ENCODE measurements at regions not wholly inside any gene's neighbourhood (a gene's known extent, or its start where the extent isn't known, plus 50 kb on each side); places are given as distances from the start of the nearest gene placed in this dataset.

- DNase-seq (ENCODE audit: low spot score) (no peak), FAIRE-seq (peak; percentile 100)
These were observed 338.0 kb upstream of the MKI67 start for GRCh38 chr10:128463991-128464760.

GRCh38 chr10:128465697-128466096 lies 339.5 kb upstream of the MKI67 start:
- FAIRE-seq (no peak), DNase-seq (ENCODE audit: low spot score) (no peak)

DNA sequence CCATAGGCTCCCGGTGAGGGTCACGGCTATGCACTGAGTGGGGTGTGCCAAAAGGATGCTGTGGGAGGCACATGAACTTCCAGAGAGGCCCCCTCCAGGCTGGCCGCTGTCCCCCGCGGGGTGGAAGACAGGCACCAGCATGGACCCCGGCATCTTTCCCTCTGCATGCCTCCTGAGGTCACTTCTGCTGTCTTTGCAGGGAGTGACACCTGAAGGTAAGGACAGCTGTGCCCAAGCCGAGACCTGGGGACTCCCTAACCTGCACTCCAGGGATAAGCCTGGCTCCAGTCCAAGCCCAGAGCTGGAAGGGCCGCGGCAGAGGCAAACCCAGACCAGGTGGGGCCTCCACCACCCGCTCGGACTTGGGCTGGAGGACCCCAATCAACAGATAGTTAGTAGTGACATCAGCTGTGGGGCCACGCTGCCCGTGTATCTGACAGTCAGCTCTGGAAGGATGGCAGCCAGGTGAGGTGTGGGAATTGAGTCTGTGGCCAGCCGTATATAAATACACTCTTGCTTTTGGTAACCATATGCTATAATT lies 340.7 kb upstream of the MKI67 start:
- FAIRE-seq (no peak), DNase-seq (ENCODE audit: low spot score) (no peak)

GRCh38 chr10:128468462-128468861 lies 342.2 kb upstream of the MKI67 start:
- DNase-seq (ENCODE audit: low spot score) (no peak), FAIRE-seq (no peak)

DNA sequence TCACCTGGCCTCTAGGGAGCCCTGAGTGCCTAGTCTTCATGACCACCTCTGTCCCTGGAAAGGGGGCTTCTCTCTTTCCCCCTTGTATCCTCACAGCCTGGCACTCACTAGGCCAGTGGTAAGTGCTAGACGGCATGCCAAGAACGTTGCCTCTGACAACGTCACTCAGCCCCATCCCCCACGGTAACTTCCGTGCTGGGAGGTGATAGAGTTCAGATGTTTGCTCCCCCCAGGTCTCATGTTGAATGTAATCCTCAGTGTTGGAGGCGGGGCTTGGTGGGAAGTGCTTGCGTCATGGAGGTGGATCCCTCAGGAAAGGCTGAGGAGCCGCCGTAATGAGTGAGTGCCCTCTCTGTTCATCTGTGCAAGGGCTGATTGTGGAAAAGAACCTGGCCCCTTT lies 343.3 kb upstream of the MKI67 start:
- DNase-seq (ENCODE audit: low spot score) (no peak), FAIRE-seq (no peak)

- no peak for DNase-seq (ENCODE audit: low spot score)
- no peak for FAIRE-seq
These were observed 344.2 kb upstream of the MKI67 start for GRCh38 chr10:128470321-128470965.

DNA sequence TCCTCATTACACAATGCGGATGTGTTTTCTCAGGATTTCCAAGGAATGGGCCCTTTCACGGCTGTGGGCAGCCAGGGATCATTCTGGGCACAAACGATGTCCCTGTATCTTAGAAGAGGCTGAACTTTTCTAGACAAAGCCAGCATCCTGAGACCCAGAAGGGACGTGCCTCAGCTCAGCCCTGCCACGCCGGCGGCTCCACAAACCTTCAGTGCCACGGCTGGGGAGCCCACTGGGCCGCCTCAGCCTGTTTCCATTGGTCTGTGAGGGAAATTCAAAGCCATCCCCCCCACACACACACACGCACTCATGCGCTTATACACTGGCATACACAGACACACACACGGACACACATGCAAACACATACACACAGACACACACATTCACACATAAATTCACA lies 344.9 kb upstream of the MKI67 start:
- DNase-seq (ENCODE audit: low spot score) (no peak), FAIRE-seq (peak; percentile 70)

DNA sequence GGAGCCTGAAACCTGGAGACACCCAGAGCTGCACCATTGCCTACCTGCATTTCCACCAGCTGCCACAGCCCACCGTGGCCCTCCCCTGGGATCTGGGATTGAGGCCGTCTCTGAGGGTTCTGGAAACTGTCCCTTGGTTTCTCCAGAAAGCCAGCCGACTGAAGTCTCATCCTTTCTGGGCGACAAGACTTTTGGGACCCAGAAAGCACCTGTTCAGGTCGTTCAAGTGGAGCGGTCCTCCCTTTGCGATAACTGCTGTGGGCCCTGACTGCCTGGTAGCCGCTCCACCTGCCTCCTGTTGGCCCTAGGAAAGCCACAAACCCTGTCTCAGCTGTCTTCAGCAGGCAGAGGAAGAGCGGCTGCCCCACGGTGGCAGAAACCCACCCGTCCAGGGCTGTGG lies 346.0 kb upstream of the MKI67 start:
- no peak for FAIRE-seq
- no peak for DNase-seq (ENCODE audit: low spot score)

DNA sequence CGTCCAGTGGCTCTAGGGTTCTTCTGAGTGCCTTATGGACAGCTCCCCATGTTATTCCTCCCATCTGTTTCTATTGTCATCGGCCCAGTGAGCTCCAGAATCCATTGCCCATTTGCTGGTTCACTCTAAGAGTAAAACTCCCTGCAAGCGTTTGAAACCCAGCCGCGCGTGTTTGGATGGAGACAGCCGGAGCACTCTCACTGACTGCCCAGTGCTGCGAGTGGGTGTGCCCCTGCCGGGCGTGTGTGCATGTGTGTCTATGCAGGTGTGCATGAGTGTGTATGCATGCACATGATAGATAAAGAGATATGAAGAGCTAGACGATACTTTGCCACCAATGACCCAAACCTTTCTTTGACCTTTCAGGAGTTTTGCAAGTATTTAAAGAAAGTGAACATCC lies 347.2 kb upstream of the MKI67 start:
- no peak for FAIRE-seq
- no peak for DNase-seq (ENCODE audit: low spot score)

DNA sequence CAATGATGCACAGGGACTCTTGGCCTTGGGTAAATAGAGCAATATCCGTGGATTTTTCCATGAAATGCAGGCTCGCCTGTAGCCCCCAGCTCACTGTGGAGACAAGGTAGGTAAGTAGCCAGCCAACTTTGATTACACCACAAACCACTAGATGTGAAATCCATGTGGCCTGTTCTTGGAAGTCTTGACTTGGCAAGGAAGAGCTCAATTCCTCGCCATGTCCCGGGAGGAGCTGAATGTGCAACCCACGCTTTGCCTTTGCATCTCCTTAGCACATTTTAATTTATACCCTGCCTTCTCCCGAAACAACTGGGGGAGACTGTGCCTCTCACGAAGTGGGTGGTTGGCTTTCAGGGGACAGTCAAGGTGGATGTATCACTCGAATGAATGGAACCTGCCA lies 347.7 kb upstream of the MKI67 start:
- FAIRE-seq (no peak), DNase-seq (ENCODE audit: low spot score) (no peak)

DNA sequence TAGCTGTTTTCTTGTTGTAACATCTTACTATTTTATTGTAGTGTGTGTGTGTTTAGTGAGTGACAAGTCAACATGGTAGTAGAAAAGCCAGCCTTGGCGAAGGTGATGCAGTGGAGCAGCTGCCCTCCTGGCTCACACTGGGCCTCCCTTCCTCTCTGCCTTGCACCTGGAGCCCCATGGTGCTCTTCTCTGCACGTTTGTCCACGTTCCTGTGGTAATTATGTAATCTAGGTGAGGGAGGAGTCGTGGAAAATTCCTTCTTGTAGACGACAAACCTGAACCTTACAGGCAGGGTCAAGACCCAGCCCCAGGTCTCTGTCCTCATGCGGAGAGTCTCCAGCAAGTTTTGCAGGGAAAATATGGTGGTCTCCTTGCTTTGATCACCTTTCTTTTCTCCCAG lies 348.3 kb upstream of the MKI67 start:
- DNase-seq (ENCODE audit: low spot score) (no peak), FAIRE-seq (no peak)

DNA sequence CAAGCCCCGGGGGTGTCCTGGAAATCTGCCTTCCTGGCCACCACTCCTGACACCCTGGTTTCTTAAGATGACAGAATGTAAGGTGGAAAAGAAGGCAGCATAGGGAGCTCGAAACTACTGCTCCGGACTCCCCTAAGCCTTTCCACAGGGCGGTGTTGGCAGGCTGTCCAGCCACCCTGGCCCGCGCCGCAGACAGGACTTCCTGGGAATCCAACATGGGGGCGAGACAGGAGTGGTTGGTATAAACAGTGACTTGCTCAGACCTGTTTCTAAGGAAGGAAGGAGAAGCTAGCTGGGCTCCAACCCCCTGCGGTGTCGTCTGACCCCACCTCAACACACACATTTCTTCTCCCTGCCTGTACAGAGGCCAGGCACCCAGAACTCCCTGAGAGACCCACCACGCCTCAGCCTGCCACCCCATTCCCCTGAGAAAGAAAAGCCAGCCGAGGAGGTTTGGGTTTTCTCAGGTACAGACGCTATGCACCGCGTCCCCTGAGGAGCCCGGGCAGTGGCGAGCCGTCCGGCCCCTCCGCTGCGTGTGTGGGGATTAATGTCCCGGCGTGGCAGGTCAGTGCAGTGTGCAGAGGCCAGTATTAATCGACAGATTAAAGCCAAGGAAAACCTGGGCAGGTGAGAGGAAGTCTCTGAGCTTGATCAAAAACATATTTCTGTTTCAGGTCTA lies 349.6 kb upstream of the MKI67 start:
- no peak for FAIRE-seq

GRCh38 chr10:128476368-128476725 lies 350.1 kb upstream of the MKI67 start:
- no peak for FAIRE-seq
- no peak for DNase-seq (ENCODE audit: low spot score)

More for the DNA sequence above, 349.6 kb upstream of the MKI67 start:
- DNase-seq (ENCODE audit: low spot score), result no peak

DNA sequence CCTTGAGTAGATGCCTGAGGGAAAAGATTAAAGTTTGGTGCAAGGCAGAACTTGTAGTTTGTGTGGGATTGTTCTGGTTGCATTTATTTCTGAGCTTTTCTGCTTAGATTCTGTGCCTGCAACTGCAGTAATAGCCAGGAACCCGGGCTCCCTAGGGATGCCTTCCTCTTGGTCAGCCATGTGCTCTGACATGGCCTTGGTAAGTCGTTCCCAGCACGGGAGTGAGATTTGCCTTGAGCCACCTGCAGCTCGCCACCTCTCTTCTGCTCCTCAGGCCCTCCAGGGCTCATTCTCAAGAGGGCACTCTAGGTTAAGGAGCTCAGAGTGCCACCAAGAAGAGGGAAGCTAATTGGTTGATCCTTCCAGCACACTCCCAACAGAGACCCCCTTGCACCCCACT lies 350.6 kb upstream of the MKI67 start:
- no peak for DNase-seq (ENCODE audit: low spot score)
- no peak for FAIRE-seq

DNA sequence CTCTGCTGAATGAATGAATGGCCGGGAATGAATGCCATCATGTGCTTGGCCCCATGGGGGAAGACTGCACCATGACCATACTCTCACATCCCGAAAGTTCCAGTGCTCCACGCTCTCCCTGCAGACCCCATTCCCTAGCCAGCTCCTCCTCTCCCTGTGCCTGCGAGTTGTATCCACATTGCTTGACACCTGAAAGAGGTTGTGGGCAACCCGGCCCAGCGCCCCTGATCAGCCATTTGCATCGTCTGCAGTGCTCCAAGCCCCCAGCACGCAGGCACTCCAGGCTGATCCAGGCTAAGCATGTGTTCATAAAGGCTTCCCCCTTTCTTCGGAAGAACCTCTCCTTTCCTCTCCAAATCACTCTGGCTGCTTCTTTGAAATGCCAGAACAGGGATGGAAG lies 354.4 kb upstream of the MKI67 start:
- FAIRE-seq, result no peak

GRCh38 chr10:128481152-128481840 lies 355.1 kb upstream of the MKI67 start:
- FAIRE-seq (no peak), DNase-seq (ENCODE audit: low spot score) (no peak)

More for the DNA sequence above, 354.4 kb upstream of the MKI67 start:
- DNase-seq (ENCODE audit: low spot score), result no peak

DNA sequence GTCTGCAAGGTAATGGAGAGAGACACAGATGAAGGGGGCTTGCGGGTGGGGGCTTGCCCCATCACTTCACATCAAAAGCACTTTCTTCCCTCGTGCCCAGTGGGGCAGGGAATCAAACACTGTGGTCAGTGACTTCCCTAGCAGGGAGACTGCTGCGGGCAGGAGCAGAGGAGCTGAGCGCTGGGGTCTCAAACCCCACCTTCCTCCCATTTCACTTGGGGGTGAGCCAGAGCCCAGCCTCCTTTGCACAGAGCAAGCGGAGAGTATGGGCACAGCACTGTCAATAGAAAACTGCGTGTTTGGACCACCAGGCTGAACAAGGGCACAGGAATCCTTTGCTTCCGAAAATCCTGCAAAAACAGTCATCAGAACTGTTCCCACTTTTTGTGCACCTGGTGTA lies 355.8 kb upstream of the MKI67 start:
- FAIRE-seq (no peak), DNase-seq (ENCODE audit: low spot score) (no peak)

- no peak for FAIRE-seq
These were observed 357.0 kb upstream of the MKI67 start for GRCh38 chr10:128483216-128483615.

GRCh38 chr10:128484041-128484440 lies 357.8 kb upstream of the MKI67 start:
- no peak for FAIRE-seq

More at GRCh38 chr10:128483216-128483615, 357.0 kb upstream of the MKI67 start:
- DNase-seq (ENCODE audit: low spot score), result no peak

DNA sequence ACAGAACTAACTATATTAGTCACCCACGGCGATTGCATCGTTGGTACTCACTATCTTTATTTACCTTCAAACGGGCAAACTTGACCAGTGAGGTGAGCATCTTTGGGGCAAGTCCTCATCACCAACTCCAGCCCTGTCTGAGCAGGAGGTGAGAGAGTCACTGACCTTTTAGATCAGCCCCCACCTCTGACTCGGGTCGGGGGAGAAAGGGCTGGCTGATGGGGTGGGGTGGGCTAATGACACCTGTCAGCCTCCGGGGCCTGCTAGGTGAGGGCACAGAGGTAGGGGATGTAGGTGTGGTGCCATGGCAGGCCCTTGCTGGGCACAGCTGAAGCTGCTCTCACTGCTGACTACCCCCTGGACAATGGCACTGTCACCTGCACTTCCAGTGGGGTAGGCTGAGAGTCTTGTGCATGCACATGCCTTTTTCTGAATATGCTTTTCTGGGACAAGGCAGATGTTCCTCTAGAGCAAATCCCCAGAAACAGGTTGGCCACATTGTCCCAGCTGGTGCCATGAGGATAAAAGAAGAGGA lies 359.5 kb upstream of the MKI67 start:
- DNase-seq (ENCODE audit: low spot score) (no peak), FAIRE-seq (no peak)

More at GRCh38 chr10:128484041-128484440, 357.8 kb upstream of the MKI67 start:
- no peak for DNase-seq (ENCODE audit: low spot score)

GRCh38 chr10:128487517-128487916 lies 361.3 kb upstream of the MKI67 start:
- no peak for DNase-seq (ENCODE audit: low spot score)
- no peak for FAIRE-seq

Data from urothelium cell line (cell line).